Left ventricle myocardium inferior (tissue), 1 donor: ENCODE measurements at regions not wholly inside any gene's neighbourhood (a gene's known extent, or its start where the extent isn't known, plus 50 kb on each side); places are given as distances from the start of the nearest gene placed in this dataset.

Experiments used
- DNase-seq: peaks from one replicate; pipeline ENCODE4 v3.0.0-alpha.2; 2020
- H3K27ac ChIP-seq: fragments of 200-600 bp; replicated peaks from 2 replicates; pipeline ENCODE4 v1.8.0; 2021
- H3K27me3 ChIP-seq: fragments of 200-600 bp; 2 replicates; pipeline ENCODE4 v1.8.0; 2021; ENCODE audit warnings: low read depth
- H3K36me3 ChIP-seq: fragments of 200-600 bp; 2 replicates; pipeline ENCODE4 v1.8.0; 2021
- H3K4me1 ChIP-seq: fragments of 200-600 bp; 2 replicates; pipeline ENCODE4 v1.8.0; 2021
- H3K4me3 ChIP-seq: fragments of 200-600 bp; 2 replicates; pipeline ENCODE4 v1.8.0; 2021; ENCODE audit warnings: mild to moderate bottlenecking, moderate library complexity
- H3K9me3 ChIP-seq: fragments of 200-600 bp; replicated peaks from 2 replicates; pipeline ENCODE4 v1.8.0; 2021
- CTCF ChIP-seq: fragments of 200-600 bp; IDR thresholded peaks from 2 replicates; pipeline ENCODE4 v1.8.0; 2021; ENCODE audit warnings: antibody characterized with exemption, mild to moderate bottlenecking, borderline replicate concordance
- intact Hi-C: fragments of 100-400 bp; cut with micrococcal nuclease; formaldehyde crosslinking; loops from one replicate; pipeline ENCODE4 v1.11.0; 2022
- donor health status: DM: no; HTN: yes; CAD: no; lungs with severe emphysema.

GRCh38 chr10:124329362-124329761, 89.4 kb downstream of the OAT start:
- no peak overlapping the region for H3K4me3 ChIP-seq
- no peak for TF ChIP-seq CTCF
- H3K9me3 ChIP-seq, result peaks cover 19% of the 10 kb centered on the region
- H3K27me3 ChIP-seq, result peaks cover 7% of the 10 kb centered on the region
- no peaks in the 10 kb centered on the region for H3K4me1 ChIP-seq
- intact Hi-C loops, result no loop called here
- H3K27ac ChIP-seq, result no peak overlapping the region
- no peak for DNase-seq
- no peaks in the 10 kb centered on the region for H3K36me3 ChIP-seq

- no peak for TF ChIP-seq CTCF
- no peak overlapping the region for H3K27ac ChIP-seq
- intact Hi-C loops, result no loop called here
- H3K9me3 ChIP-seq, result peaks cover 19% of the 10 kb centered on the region
- no peaks in the 10 kb centered on the region for H3K4me1 ChIP-seq
- H3K4me3 ChIP-seq, result no peak overlapping the region
- DNase-seq, result no peak
- no peaks in the 10 kb centered on the region for H3K36me3 ChIP-seq
- H3K27me3 ChIP-seq, result peaks cover 11% of the 10 kb centered on the region
Observed at GRCh38 chr10:124328477-124329220, 90.1 kb downstream of the OAT start.

GRCh38 chr10:124325998-124326636, 92.6 kb downstream of the OAT start:
- no peak for DNase-seq
- no peak for TF ChIP-seq CTCF
- Histone ChIP-seq H3K27ac (no peak overlapping the region), H3K9me3 (peaks cover 3% of the 10 kb centered on the region), H3K27me3 (peaks cover 29% of the 10 kb centered on the region), H3K36me3 (no peaks in the 10 kb centered on the region), H3K4me3 (no peak overlapping the region), H3K4me1 (no peaks in the 10 kb centered on the region)
- intact Hi-C loops, result no loop called here

- intact Hi-C loops, result no loop called here
- peaks cover 29% of the 10 kb centered on the region for H3K27me3 ChIP-seq
- no peaks in the 10 kb centered on the region for H3K9me3 ChIP-seq
- H3K4me3 ChIP-seq, result no peak overlapping the region
- H3K4me1 ChIP-seq, result no peaks in the 10 kb centered on the region
- no peak for TF ChIP-seq CTCF
- DNase-seq, result no peak
- no peaks in the 10 kb centered on the region for H3K36me3 ChIP-seq
- no peak overlapping the region for H3K27ac ChIP-seq
Observed at GRCh38 chr10:124325633-124325914, 93.1 kb downstream of the OAT start.

- intact Hi-C loops, result no loop called here
- Histone ChIP-seq H3K4me1 (no peaks in the 10 kb centered on the region), H3K9me3 (no peaks in the 10 kb centered on the region), H3K4me3 (no peak overlapping the region), H3K27ac (no peak overlapping the region), H3K27me3 (peaks cover 29% of the 10 kb centered on the region), H3K36me3 (no peaks in the 10 kb centered on the region)
- DNase-seq, result no peak
- TF ChIP-seq CTCF, result no peak
Observed at GRCh38 chr10:124324856-124325632, 93.7 kb downstream of the OAT start.
